Activated CD4-positive, alpha-beta T cell treated with anti-CD3 and anti-CD28 coated beads, Interleukin-2, Interleukin-6, amounts not matched to agents 100 ng/mL and 50 ng/mL, durations not matched to agents 16 hours and 8 hours (primary cell): ENCODE measurements at regions not wholly inside any gene's neighbourhood (a gene's known extent, or its start where the extent isn't known, plus 50 kb on each side); places are given as distances from the start of the nearest gene placed in this dataset.

Source experiments
- DNase-seq: peaks from one replicate; pipeline ENCODE4 v3.0.0-alpha.2; 2020

DNA sequence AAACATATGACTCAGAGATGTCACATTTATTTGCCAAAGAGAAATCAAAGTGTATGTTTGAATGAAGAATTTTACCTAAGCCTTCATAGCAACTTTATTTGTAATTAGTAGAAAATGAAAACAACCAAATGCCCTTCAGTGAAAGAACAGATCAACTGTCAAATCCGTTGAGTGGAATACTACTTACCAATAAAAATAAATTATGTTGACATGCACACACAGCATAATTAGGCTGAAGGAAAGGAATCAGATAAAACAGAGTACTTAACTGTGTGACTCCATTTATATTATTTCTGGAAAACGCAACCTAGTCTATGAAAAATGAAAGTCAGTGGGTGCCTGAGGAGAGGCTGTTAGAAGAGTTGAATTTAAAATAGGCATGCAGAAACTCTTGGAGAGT is 1034.6 kb upstream of the PCDH9 start:
- DNase-seq: no peak

- DNase-seq: no peak
Measured at GRCh38 chr13:68261105-68261504, 1031.0 kb upstream of the PCDH9 start.

- DNase-seq: no peak
Measured at GRCh38 chr13:68257111-68257842, 1027.1 kb upstream of the PCDH9 start.

DNA sequence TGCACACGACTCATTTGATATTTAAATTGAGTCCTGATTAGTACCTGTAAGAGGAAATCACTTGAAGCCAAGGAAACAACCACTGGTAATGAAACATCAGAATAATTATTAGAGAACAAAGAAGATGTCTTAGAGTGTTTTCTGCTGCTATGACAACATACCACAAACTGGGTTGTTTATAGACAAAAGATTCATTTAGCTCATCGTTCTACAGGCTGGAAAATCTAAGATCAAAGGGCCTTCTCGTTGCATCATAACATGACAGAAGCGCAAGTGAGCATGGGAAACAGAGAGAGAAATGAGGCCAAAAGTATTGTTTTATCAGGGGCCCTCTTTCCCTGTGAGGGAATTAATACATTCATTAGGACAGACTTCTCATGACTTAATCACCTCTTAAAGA is 1024.0 kb upstream of the PCDH9 start:
- no peak for DNase-seq

GRCh38 chr13:68234274-68234673 is 1004.1 kb upstream of the PCDH9 start:
- DNase-seq: no peak

DNA sequence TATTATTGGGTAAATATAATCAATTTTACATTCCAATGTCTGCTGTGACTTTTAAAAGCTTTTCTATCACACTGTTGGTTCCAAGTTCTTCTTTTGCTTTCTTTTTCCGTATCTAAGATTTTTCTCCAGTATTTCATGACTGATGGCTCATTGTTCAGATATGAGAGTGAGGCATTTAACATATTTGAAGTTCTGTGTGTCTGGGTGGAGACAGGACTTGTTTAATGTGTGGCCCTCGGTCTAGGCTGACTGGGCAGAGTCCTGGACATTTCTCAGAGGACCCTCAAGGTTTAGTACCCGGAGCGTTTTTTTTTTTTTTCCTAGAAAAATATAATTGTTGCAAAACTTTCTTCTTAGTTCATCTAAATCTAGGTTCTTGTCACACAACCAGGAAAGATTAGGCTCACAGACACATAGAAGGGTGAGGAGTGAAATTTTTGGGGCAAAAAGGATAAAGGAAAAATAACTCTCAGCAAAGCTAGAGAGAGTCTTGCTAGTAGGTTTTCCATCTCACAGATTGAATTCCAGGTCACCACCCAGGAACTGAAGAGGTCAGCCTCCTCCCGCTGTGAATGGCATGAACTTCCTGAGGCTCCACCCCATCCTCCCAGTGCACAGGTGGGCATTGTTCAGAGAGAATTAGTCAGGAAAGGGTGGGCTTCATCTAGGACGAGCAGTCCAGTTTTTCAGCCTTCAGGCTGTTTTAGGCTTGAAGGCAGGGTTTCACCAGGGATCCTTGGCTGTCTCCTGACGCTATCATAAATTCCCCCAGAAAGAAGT is 1002.4 kb upstream of the PCDH9 start:
- DNase-seq: no peak

DNA sequence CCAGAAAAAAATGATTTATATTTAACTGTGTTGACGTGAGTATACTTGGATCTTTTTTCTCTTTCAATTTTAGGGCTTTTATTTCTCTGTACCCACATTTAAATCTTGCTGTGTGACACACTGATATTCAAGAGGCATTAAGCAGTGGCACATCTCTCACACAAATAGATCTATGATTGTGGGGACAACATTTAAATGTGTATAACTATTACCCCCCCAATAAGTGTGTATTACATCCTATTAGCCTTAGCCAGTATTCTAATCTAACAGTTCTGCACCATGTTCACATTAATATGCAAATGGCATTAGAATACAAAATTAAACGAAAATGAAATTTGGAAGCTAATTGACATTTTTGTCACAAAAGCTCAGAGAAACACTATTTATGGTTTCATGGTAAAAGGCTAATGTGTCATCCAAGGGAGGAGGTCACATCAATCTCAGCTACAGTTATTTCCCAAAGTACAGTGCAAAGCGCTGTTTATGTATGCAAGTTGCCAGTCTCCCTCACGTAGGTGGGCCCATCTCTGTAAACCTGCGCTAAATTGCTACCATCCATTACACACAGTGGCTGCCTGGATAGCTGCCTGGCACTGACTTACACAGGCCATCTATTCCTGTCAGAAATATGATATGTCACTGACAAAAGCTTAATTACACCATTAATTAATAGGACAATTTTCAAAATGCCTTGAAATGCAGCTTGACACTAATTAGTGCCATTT is 984.7 kb upstream of the PCDH9 start:
- no peak for DNase-seq

GRCh38 chr13:68199271-68199670 is 969.1 kb upstream of the PCDH9 start:
- DNase-seq: no peak

DNA sequence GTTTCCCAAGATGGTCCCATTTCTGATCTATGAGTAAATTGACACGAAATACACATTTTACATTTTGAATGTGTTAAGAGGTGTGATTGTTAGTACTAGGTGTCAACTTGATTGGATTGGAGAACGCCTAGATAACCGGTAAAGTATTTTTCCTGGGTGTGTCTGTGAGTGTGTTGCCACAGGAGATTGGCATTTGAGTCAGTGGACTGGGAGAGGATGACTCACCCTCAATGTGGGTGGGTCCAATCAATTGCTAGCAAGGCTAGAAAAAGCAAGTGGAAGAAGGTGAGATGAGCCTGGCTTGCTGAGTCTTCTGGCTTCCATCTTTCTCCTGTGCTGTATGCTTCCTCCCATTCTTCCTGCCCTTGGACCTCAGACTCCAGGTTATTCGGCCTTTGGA is 960.7 kb upstream of the PCDH9 start:
- no peak for DNase-seq

DNA sequence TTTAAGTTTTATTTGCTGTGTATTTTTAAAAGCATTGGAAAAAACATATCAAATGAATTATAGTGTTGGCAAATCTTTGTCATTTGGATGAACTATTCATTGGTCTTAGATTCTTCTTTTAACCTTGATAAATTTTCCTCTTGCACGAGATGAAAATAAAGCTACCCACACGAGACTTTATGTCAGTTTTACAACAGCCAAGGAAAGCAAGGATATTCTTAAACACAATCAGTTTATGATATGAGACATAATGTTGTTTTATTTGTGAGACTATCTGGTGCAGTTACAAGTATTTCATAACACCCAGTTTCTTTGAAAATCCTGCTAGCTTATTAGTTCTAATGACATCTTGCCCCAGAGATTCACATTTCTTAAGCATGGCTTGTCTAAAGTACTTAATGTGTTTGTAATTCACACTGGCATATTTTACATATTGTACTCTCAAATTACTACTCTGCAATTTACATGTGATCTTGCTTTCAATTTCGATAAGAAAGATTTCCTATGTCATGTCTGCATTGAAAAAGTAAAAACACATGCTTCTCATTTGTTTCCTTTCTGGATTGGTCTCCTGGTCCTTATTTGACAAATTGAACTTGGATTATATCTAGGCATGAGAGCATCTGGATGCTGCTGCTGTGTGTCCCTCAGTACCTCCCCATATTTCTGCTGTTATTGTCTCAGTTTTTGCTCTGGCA is 955.5 kb upstream of the PCDH9 start:
- DNase-seq: no peak

DNA sequence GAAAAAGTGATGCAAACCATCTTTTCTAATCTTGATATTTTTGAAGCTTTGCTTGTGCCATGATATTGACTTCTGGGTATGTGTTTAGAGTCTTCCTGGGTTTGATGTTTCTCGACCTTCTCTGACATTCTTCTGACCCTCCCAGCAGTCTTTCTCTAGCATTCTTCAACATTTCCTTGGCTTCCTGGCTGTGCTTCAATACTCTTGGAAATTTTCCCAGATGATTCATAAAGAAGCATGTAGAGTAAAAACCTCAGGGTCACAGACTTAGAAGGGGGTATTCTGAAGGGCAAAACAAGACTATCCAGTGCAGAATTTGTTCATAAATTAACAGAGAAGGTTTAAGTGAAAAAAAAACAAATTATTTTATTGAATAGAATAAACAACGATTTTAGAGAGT is 946.3 kb upstream of the PCDH9 start:
- DNase-seq: no peak

DNA sequence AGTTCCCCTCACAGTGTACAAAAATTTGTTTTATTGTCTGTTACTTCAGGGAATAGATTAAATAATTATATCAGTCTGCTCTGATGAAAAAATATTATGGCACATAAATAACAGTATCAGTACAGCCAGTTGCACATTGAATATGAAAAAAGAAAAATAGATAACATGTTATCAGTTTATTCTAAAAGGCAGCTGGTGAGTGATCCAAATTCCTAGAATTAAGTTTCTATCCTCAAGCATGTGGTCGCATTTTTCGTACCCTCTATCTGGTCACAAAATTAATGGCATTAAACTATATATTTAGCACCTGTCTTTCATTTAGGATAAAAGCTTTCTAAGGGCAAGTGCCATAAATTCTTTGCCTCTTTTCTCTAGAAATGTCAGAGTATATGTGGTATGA is 944.8 kb upstream of the PCDH9 start:
- DNase-seq: no peak

GRCh38 chr13:68173111-68173510 is 943.0 kb upstream of the PCDH9 start:
- no peak for DNase-seq

DNA sequence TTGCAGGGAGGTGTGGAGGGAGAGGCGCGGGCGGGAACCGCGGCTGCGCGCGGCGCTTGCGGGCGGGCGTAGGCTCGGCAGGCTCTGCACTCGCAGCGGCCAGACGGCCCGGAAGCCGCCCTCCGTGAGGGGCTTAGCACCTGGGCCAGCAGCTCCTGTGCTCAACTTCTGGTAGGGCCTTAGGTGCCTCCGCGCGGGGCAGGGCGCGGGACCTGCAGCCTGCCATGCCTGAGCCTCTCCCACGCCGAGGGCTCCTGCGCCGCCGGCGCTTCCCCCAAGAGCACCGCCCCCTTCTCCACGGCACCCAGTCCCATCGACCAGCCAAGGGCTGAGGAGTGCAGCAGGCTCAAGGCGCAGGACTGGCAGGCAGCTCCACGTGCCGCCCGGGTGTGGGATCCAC is 940.8 kb upstream of the PCDH9 start:
- DNase-seq: no peak

DNA sequence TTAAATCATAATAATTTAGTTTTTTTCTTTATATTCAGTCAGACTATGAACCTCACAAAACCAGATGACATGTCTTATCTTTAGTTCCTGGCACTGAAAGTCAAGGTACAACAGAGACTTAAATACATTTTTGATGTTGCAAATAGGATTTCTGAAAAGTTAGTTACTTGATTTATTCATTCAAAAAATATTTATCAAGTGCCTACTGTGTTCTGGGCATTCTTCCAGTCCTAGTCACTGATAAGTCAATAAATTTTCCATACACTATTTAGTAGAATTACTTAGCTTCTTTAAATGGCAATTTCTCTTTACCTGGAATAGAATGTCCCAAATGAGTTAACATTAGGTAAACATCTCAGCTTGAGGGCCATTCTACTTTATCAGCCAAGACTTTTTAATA is 938.3 kb upstream of the PCDH9 start:
- no peak for DNase-seq

DNA sequence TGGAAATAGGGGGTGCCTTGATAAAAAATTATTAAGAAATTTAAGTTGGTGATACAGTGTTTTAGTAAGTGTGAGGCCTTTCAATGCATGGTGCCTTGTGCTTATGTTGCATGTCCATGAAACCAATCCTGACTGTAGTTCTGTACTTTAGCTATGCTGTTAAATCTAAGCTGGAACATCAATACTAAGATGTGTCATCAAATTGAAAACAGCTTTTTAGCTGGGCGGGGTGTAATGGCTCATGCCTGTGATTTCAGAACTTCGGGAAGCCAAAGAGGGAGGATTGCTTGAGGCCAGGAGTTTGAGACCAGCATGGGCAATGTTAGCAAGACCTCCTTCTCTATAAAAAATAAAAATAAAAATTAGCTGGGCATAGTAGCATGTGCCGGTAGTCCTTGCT is 930.3 kb upstream of the PCDH9 start:
- DNase-seq: no peak

GRCh38 chr13:68152414-68152813 is 922.3 kb upstream of the PCDH9 start:
- no peak for DNase-seq

GRCh38 chr13:68145852-68146251 is 915.7 kb upstream of the PCDH9 start:
- DNase-seq: no peak

DNA sequence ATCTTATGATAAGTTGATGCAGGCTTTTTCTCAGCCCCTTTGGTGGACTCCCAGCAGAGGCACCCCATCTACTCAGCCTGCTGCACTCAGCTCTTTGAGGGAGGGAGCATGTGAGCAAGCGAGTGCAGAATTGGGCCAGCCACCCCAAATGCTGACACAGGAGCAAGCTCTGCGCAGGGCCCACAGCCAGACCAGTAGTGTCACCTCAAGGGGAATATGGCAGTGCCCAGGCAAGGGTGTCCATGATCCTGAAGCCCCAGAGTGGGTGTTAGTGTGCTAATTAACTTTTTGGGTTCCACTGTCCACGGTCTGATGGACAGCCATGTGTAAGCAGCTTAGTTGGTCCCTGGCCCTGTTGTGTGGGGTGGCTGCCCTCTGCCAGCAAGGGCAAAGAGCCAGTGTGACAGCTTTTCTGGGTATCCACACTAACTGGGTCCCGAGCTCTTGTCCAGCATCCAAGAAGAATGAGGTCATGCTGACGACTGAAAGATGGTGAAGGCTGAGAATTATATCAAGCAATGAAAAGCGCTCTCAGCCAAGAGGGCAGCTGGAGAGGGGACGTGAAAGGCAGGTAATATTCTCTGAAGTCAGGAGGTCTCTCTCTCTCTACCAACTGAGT is 898.3 kb upstream of the PCDH9 start:
- no peak for DNase-seq

GRCh38 chr13:68125087-68125480 is 894.9 kb upstream of the PCDH9 start:
- DNase-seq: no peak

- DNase-seq: no peak
Measured at GRCh38 chr13:68124437-68125086, 894.4 kb upstream of the PCDH9 start.

- no peak for DNase-seq
Measured at GRCh38 chr13:68110178-68110768, 880.1 kb upstream of the PCDH9 start.
